GM19328 (cell line): ENCODE measurements at regions not wholly inside any gene's neighbourhood (a gene's known extent, or its start where the extent isn't known, plus 50 kb on each side); places are given as distances from the start of the nearest gene placed in this dataset.
A peak's percentile ranks its signal among the peaks of the same experiment; 100 is the strongest.
"Not testable (repeated sequence)": the region's sequence is repeated elsewhere in the genome, so short reads cannot be mapped to it uniquely, and the experiment has no call there.

ENCODE experiments used
- ATAC-seq: cut with Tn5 transposase; IDR thresholded peaks from one replicate; pipeline ENCODE4 v1.9.1; 2021; ENCODE audit warnings: mild to moderate bottlenecking, moderate library complexity; ENCODE audit not compliant: unreplicated experiment

DNA sequence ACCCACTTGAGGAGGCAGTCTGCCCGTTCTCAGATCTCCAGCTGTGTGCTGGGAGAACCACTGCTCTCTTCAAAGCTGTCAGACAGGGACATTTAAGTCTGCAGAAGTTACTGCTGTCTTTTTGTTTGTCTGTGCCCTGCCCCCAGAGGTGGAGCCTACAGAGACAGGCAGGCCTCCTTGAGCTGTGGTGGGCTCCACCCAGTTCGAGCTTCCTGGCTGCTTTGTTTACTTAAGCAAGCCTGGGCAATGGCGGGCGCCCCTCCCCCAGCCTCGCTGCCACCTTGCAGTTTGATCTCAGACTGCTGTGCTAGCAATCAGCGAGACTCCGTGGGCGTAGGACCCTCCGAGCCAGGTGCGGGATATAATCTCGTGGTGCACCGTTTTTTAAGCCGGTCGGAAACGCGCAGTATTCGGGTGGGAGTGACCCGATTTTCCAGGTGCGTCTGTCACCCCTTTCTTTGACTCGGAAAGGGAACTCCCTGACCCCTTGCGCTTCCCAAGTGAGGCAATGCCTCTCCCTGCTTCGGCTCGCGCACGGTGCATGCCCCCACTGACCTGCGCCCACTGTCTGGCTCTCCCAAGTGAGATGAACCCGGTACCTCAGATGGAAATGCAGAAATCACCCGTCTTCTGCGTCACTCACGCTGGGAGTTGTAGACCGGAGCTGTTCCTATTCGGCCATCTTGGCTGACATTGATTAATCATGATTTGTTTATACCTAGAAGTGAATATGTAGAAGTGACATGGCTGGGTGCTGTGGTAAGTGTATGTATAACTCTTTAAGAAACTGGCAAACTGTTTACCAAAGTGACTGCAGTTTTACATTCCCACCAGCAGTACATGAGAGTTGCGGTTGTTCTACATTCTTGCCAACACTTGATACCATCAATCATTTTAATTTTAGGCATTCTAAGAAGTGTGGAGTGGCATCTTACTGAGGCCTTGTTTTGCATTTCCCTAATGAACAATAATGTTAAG is 465.9 kb upstream of the MAP3K7 start:
- not testable (repeated sequence) for ATAC-seq

- no peak for ATAC-seq
Observed at GRCh38 chr6:91045161-91045560, 458.3 kb upstream of the MAP3K7 start.

DNA sequence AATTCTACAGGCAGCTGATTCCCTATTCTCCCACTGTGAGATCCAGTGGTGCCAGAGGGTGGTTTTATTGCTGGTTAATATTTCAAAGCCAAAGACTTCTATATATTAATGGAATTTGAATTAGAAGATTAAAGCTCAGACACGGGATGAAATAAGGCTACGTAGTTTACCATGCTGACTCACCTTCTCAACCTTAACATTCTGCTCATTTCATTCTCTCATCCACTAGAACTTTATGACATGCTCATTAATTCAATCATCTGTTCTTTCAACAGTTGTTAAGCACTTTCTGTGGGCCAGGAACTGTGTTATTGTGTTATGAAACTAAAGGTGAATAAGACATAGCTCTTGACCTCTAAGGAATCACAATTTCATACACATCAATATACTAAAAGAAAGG is 456.9 kb upstream of the MAP3K7 start:
- no peak for ATAC-seq

- ATAC-seq, result no peak
Observed at GRCh38 chr6:91042656-91043055, 455.8 kb upstream of the MAP3K7 start.

DNA sequence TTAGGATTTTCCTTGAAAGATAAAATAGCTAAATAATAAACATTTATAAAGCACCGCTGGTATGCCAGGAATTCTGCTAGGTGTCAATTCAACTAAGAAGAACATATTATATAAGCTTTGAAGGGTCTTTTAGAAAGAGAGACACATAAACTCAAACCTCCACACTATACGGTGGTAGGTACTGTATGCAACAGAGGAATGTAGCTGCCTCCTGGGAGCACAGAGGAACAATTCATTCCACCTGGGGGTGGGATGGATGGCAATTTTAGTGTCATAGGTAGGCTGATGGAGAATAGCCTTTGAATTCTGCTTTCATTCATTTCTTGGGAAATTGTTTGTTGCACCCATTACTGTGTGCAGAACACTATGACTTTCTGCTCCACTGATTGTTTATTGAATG is 447.1 kb upstream of the MAP3K7 start:
- ATAC-seq, result no peak

DNA sequence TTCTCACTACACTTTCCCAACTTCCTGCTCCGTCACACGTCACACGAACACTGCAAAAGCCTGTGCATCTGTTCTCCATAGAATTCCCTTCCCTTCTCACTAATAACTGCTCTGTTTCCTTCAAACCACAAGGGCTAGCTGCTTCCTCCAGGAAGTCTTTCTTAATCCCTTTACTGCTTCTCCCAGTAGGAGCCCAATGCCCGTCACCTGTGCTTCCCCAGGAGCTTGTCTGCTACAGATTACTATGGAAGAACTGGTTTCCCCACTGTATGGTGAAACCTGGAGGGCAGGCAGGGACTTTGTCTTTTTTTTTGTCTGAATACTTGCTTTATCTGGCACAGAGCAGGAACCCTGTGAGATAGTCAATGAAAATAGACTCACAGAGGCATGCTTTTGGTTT is 444.7 kb upstream of the MAP3K7 start:
- no peak for ATAC-seq

- ATAC-seq, result no peak
Observed at GRCh38 chr6:91029211-91029610, 442.3 kb upstream of the MAP3K7 start.

DNA sequence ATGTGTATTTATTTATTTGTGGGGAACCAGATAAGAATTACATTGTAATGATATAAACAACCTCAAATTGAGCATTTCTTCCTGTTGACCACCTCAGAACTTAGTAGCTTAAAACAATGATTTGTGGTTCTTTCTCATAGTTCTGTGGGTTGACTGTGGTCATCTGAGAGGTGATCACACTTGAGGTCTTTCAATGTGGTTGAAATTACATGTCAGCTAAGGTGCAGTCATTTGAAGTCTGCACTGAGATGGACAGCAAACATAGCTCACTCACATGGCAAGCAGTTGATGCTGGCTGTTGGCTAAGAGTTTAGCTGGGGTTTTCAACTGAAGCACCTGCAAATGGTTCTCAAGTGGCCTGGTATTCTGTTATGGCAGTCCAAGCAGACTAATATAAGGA is 436.7 kb upstream of the MAP3K7 start:
- ATAC-seq, result no peak

- ATAC-seq, result peak; percentile 73
Observed at GRCh38 chr6:91020744-91021143, 433.9 kb upstream of the MAP3K7 start.

- no peak for ATAC-seq
Observed at GRCh38 chr6:91018586-91018985, 431.7 kb upstream of the MAP3K7 start.

GRCh38 chr6:91013511-91013910 is 426.6 kb upstream of the MAP3K7 start:
- ATAC-seq, result no peak

DNA sequence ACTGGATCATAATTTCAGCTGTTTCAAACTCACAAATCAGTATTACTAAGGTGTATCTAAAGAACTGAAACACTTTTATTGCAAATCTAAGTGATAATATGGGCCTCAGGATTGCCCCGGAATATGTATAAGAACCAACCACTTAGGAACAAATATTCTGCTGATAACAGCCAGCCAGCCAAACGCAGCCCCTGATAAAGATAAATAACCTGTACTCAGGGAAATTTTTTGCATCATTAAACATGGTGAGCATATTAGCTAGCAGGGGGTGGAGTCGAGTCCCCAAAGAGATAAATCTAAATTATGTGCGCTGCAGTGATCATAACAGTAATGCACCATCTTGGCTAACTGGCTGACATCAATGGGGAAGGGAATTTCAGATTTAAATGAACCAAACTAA is 410.2 kb upstream of the MAP3K7 start:
- no peak for ATAC-seq

- no peak for ATAC-seq
Observed at GRCh38 chr6:90993770-90994169, 406.9 kb upstream of the MAP3K7 start.

GRCh38 chr6:90989763-90990162 is 402.9 kb upstream of the MAP3K7 start:
- ATAC-seq, result no peak

- no peak for ATAC-seq
Observed at GRCh38 chr6:90984066-90984465, 397.2 kb upstream of the MAP3K7 start.

DNA sequence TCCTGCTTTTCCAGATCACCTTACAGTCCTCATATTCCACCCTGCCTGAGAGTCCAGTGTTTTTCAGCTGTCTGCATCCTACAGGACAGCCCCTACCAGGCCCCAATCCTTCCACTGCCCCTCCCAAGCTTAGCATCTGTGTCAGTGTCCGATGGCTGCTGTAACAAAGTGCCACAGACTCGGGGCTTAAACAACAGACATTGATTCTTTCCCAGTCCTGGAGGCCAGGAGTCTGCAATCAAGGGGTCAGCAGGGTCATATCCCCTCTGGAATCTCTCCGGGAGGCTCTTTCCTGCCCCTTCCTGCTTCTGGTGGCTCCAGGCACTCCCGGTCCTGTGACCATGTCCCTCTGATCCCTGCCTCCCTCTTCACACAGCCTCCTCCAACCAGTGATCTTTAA is 396.6 kb upstream of the MAP3K7 start:
- ATAC-seq, result no peak

DNA sequence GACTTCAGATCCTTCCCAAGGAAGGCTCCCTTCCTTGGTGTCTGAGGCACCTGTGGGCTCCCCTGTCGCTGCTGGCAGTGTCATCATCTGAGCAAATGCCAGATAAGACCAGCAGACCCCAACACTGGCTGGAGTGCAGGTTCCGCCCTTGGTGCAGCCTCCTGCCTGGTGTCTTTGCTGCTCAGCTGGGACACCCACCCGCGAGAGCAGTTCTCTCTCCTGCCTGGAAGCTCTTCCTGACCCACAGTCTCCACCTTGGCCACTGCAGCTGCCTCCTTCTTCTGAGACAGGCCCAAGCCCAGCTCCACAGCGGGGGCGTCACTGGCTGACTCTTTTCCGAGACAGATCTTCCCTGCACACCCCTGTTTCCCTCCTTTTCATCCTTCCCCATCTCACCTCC is 395.7 kb upstream of the MAP3K7 start:
- no peak for ATAC-seq

GRCh38 chr6:90982051-90982450 is 395.2 kb upstream of the MAP3K7 start:
- ATAC-seq, result no peak

- no peak for ATAC-seq
Observed at GRCh38 chr6:90978046-90978445, 391.2 kb upstream of the MAP3K7 start.

DNA sequence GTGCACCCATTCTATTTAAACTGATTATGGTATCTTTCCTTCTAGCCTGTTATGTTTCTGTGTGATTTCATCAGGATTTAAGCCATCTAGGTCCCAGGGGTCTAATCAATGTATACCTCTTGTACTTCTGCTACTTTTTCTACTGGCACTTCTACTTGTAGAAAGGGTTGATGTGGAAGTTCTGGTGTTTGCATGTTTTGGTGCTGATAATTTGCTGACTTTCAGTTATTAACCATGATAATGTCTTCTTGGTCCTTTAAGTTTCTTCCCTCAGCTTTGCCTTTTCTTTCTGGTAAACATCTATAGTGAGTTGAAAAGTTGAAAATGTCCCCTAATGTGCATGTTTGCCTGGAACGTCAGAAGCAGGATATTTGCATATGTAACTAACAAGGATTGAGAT is 390.6 kb upstream of the MAP3K7 start:
- no peak for ATAC-seq

DNA sequence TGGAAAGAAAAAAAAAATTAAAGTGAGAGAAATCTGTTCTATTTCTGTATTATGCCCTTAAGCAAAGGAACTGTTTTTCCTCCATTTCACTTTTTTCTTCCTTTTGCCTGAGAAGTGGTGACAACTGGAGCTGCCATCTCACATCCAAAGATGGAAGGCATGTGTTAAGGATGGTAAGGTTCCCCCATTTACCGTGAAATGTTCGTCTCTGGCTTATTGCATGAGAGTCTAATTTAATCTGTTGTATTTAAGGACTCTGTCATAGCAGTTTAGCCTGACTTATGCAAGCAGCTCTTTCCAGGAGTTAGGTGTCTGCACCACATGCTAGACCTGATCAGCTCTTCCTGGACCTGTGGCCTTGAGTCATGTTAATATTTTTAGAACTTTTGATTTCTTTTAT is 389.5 kb upstream of the MAP3K7 start:
- ATAC-seq, result no peak

DNA sequence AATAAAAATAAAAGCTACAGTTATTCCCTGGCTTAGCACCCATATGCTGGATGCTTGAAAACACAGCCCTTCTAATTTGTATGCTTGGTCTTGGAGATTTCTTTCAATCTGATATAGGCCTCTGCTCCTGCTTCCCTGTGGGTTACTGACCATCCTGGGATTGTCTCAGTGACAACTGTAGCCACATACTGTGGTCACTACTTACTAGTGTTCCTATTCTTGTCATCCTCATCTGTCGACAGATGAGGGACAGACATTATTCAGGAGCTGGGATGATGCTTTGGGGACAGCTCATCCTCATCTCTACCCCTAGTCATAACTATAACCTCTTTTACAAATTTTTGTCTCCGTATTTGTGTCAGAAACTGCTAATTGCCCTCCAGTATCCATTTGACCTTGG is 388.9 kb upstream of the MAP3K7 start:
- ATAC-seq, result no peak

- no peak for ATAC-seq
Observed at GRCh38 chr6:90973188-90973587, 386.3 kb upstream of the MAP3K7 start.
